ENCODE measurements at regions not wholly inside any gene's neighbourhood (a gene's known extent, or its start where the extent isn't known, plus 50 kb on each side); places are given as distances from the start of the nearest gene placed in this dataset.

DNA sequence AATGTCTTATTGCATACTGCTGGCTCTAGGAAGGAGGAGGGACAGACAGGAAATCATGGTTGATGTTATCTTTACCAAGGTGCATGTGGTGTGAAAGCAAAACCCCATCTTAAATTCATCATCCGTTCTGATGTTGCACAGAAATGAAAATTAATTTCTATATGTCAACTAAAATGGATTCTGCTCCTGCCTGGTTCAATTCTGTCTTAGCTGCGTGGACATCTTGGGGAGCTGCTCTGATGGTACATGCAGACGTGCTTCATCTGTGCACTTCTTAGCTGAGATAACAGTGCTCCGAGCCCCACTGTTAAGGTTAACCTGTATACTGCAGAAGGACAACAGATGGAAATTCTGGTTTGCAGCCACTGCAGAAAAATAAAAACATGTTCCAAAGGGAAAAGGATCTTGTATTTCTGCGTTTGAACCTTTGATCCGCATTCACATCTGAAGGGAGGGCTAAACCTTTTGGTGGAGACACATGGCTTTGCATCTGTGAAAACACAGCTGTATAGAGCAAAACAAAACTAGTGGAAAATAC is 155.6 kb downstream of the TM9SF2 start:
- Histone ChIP-seq H3K14ac (ENCODE audit: insufficient read depth, low read length) (no peak overlapping the region), H3K18ac (ENCODE audit: insufficient read length, low read depth, low read length) (no peak overlapping the region), H3K9ac (ENCODE audit: extremely low read depth, insufficient read length, low read length) (no peak overlapping the region), H2BK15ac (ENCODE audit: low read depth, low read length) (no peak overlapping the region), H3K23me2 (ENCODE audit: insufficient read length, low read depth, low read length, poor library complexity, severe bottlenecking) (no peaks in the 10 kb centered on the region), H3K4me1 (ENCODE audit: insufficient read depth, low read length) (peaks cover 11% of the 10 kb centered on the region), H3K9me3 (ENCODE audit: control insufficient read depth, low read depth, low read length) (no peaks in the 10 kb centered on the region), H3K56ac (ENCODE audit: insufficient read length, low read depth, low read length) (no peak overlapping the region), H2AFZ (ENCODE audit: low read length) (no peak overlapping the region), H2BK20ac (ENCODE audit: low read depth, low read length, poor library complexity, severe bottlenecking) (no peak overlapping the region), H2BK5ac (ENCODE audit: insufficient read length, low read length) (no peak overlapping the region), H3T11ph (ENCODE audit: low read length) (no peak overlapping the region), H3K4ac (ENCODE audit: low read depth, low read length) (no peak overlapping the region), H3K79me1 (ENCODE audit: insufficient read depth, low read depth, low read length, poor library complexity, severe bottlenecking) (no peaks in the 10 kb centered on the region), H3K23ac (ENCODE audit: insufficient read length, low read depth, low read length) (no peak overlapping the region), H2AK5ac (ENCODE audit: insufficient read length, low read length) (no peak overlapping the region), H3K79me2 (ENCODE audit: insufficient read depth, low read length) (no peaks in the 10 kb centered on the region), H2BK120ac (ENCODE audit: low read depth, low read length, poor library complexity, severe bottlenecking) (no peak overlapping the region), H2BK12ac (ENCODE audit: insufficient read length, low read depth, low read length) (no peak overlapping the region), H3K27ac (ENCODE audit: insufficient read length, low read depth, low read length) (no peak overlapping the region), H4K91ac (ENCODE audit: insufficient read length, low read depth, low read length) (no peak overlapping the region), H4K5ac (ENCODE audit: insufficient read length, low read depth, low read length) (no peak overlapping the region), H4K8ac (replicated peaks; ENCODE audit: insufficient read length, low read depth, low read length) (no peak overlapping the region), H3K27me3 (ENCODE audit: insufficient read depth, low read length) (no peaks in the 10 kb centered on the region), H4K20me1 (ENCODE audit: control insufficient read depth, insufficient read depth, insufficient read length) (no peaks in the 10 kb centered on the region), H3K4me2 (ENCODE audit: insufficient read depth, insufficient read length, low read length) (peak overlapping the region; percentile 10)
- TF ChIP-seq, protein P1, sequence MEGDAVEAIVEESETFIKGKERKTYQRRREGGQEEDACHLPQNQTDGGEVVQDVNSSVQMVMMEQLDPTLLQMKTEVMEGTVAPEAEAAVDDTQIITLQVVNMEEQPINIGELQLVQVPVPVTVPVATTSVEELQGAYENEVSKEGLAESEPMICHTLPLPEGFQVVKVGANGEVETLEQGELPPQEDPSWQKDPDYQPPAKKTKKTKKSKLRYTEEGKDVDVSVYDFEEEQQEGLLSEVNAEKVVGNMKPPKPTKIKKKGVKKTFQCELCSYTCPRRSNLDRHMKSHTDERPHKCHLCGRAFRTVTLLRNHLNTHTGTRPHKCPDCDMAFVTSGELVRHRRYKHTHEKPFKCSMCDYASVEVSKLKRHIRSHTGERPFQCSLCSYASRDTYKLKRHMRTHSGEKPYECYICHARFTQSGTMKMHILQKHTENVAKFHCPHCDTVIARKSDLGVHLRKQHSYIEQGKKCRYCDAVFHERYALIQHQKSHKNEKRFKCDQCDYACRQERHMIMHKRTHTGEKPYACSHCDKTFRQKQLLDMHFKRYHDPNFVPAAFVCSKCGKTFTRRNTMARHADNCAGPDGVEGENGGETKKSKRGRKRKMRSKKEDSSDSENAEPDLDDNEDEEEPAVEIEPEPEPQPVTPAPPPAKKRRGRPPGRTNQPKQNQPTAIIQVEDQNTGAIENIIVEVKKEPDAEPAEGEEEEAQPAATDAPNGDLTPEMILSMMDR (conservative IDR thresholded peaks at IDR 0.05), result no peak
- Mint-ChIP-seq H3K9me3 (no peaks in the 10 kb centered on the region), H3K27me3 (ENCODE audit: low read depth) (no peaks in the 10 kb centered on the region), H3K36me3 (ENCODE audit: insufficient read depth in 1 of 3, low read depth in 3 of 3) (no peaks in the 10 kb centered on the region), H3K27ac (peak overlapping the region in 2 of 3 experiments; percentile 60 to 82; a peak in 4 of 7 replicates), H3K4me1 (peaks cover 63% of the 10 kb centered on the region in 2 experiments), H3K4me3 (peak overlapping the region in 1 of 2 experiments; percentile 4; a peak in 2 of 5 replicates)
- DNase-seq, result no peak
- WGBS (ENCODE audit: extremely low coverage, insufficient read length, low lambda C conversion rate), result no CpG with 5 or more reads among the region's 6 CpGs

All from H9 (cell line).